ENCODE measurements at regions not wholly inside any gene's neighbourhood (a gene's known extent, or its start where the extent isn't known, plus 50 kb on each side); places are given as distances from the start of the nearest gene placed in this dataset.

GRCh38 chr10:60570272-60570865 lies 180.7 kb upstream of the ANK3 start:
- Mint-ChIP-seq H3K27me3 (ENCODE audit: low read depth) (no peaks in the 10 kb centered on the region), H3K4me3 (peak overlapping the region; percentile 77 to 86)

GRCh38 chr10:60569681-60570080 lies 180.0 kb upstream of the ANK3 start:
- Mint-ChIP-seq H3K27ac (no peak overlapping the region), H3K4me1 (ENCODE audit: low read depth) (peaks cover 80% of the 10 kb centered on the region), H3K36me3 (ENCODE audit: insufficient read depth in 2 of 2) (peaks cover 17 to 22% of the 10 kb centered on the region in 2 donors), H3K4me3 (peak overlapping the region; percentile 8 to 77), H3K9me3 (peaks cover 8 to 14% of the 10 kb centered on the region in 2 donors), H3K27me3 (ENCODE audit: low read depth) (no peaks in the 10 kb centered on the region)
- no peak for ATAC-seq (replicated peaks in 1 of 2)
- no peak for DNase-seq

More at GRCh38 chr10:60570272-60570865, 180.7 kb upstream of the ANK3 start:
- H3K4me1 Mint-ChIP-seq (ENCODE audit: low read depth), result peaks cover 85% of the 10 kb centered on the region
- DNase-seq (no peak), ATAC-seq (replicated peaks in 1 of 2) (no peak)
- peaks cover 18 to 21% of the 10 kb centered on the region in 2 donors for H3K36me3 Mint-ChIP-seq (ENCODE audit: insufficient read depth in 2 of 2)
- peaks cover 8 to 14% of the 10 kb centered on the region in 2 donors for H3K9me3 Mint-ChIP-seq
- H3K27ac Mint-ChIP-seq, result peak overlapping the region; percentile 29

GRCh38 chr10:60566096-60566495 lies 176.4 kb upstream of the ANK3 start:
- no peaks in the 10 kb centered on the region for H3K27me3 Mint-ChIP-seq (ENCODE audit: low read depth)
- ATAC-seq (replicated peaks in 1 of 2), result peak; percentile 74 to 76
- peaks cover 8 to 17% of the 10 kb centered on the region in 2 donors for H3K9me3 Mint-ChIP-seq
- H3K4me1 Mint-ChIP-seq (ENCODE audit: low read depth), result peaks cover 61% of the 10 kb centered on the region
- peak overlapping the region; percentile 20 for H3K27ac Mint-ChIP-seq
- peaks cover 17 to 22% of the 10 kb centered on the region in 2 donors for H3K36me3 Mint-ChIP-seq (ENCODE audit: insufficient read depth in 2 of 2)
- no peak for DNase-seq
- H3K4me3 Mint-ChIP-seq, result peak overlapping the region; percentile 70 to 71

GRCh38 chr10:60565492-60565891 lies 175.8 kb upstream of the ANK3 start:
- no peak overlapping the region for H3K27ac Mint-ChIP-seq
- H3K27me3 Mint-ChIP-seq (ENCODE audit: low read depth), result no peaks in the 10 kb centered on the region
- H3K4me1 Mint-ChIP-seq (ENCODE audit: low read depth), result peaks cover 57% of the 10 kb centered on the region
- no peak overlapping the region for H3K4me3 Mint-ChIP-seq
- no peak for DNase-seq
- H3K9me3 Mint-ChIP-seq, result peaks cover 8 to 17% of the 10 kb centered on the region in 2 donors
- H3K36me3 Mint-ChIP-seq (ENCODE audit: insufficient read depth in 2 of 2), result peaks cover 17 to 22% of the 10 kb centered on the region in 2 donors
- peak; percentile 49 to 63 for ATAC-seq (replicated peaks in 1 of 2)

GRCh38 chr10:60564475-60564874 lies 174.8 kb upstream of the ANK3 start:
- ATAC-seq (replicated peaks in 1 of 2), result no peak
- Mint-ChIP-seq H3K27ac (no peak overlapping the region), H3K36me3 (ENCODE audit: insufficient read depth in 2 of 2) (peaks cover 13 to 22% of the 10 kb centered on the region in 2 donors)

GRCh38 chr10:60560451-60560850 lies 170.8 kb upstream of the ANK3 start:
- H3K9me3 Mint-ChIP-seq, result peaks cover 3 to 7% of the 10 kb centered on the region in 2 donors
- ATAC-seq (replicated peaks in 1 of 2) (no peak), DNase-seq (no peak)
- H3K4me3 Mint-ChIP-seq, result no peak overlapping the region
- peaks cover 2 to 6% of the 10 kb centered on the region in 2 donors for H3K36me3 Mint-ChIP-seq (ENCODE audit: insufficient read depth in 2 of 2)
- H3K27me3 Mint-ChIP-seq (ENCODE audit: low read depth), result no peaks in the 10 kb centered on the region
- H3K27ac Mint-ChIP-seq, result no peak overlapping the region
- H3K4me1 Mint-ChIP-seq (ENCODE audit: low read depth), result peaks cover 21% of the 10 kb centered on the region

More at GRCh38 chr10:60564475-60564874, 174.8 kb upstream of the ANK3 start:
- DNase-seq, result no peak
- Mint-ChIP-seq H3K4me3 (no peak overlapping the region), H3K4me1 (ENCODE audit: low read depth) (peaks cover 49% of the 10 kb centered on the region), H3K9me3 (peaks cover 8 to 17% of the 10 kb centered on the region in 2 donors), H3K27me3 (ENCODE audit: low read depth) (no peaks in the 10 kb centered on the region)

- Mint-ChIP-seq H3K9me3 (peaks cover 2 to 5% of the 10 kb centered on the region in 2 donors), H3K27me3 (ENCODE audit: low read depth) (no peaks in the 10 kb centered on the region), H3K4me3 (no peak overlapping the region), H3K27ac (peak overlapping the region; percentile 28), H3K4me1 (ENCODE audit: low read depth) (peaks cover 18% of the 10 kb centered on the region), H3K36me3 (ENCODE audit: insufficient read depth in 2 of 2) (peaks cover 0 to 13% of the 10 kb centered on the region in 2 donors)
- DNase-seq, result no peak
- no peak for ATAC-seq (replicated peaks in 1 of 2)
Measured at GRCh38 chr10:60555700-60556099, 166.0 kb upstream of the ANK3 start.

GRCh38 chr10:60549686-60550085 lies 160.0 kb upstream of the ANK3 start:
- Mint-ChIP-seq H3K4me3 (no peak overlapping the region), H3K4me1 (ENCODE audit: low read depth) (peaks cover 7% of the 10 kb centered on the region), H3K27ac (no peak overlapping the region), H3K36me3 (ENCODE audit: insufficient read depth in 2 of 2) (peaks cover 0 to 9% of the 10 kb centered on the region in 2 donors), H3K27me3 (ENCODE audit: low read depth) (no peaks in the 10 kb centered on the region), H3K9me3 (peaks cover 0 to 3% of the 10 kb centered on the region in 2 donors)
- ATAC-seq (replicated peaks in 1 of 2) (no peak), DNase-seq (no peak)

GRCh38 chr10:60542657-60543056 lies 153.0 kb upstream of the ANK3 start:
- H3K4me3 Mint-ChIP-seq, result no peak overlapping the region
- ATAC-seq (replicated peaks in 1 of 2) (no peak), DNase-seq (no peak)
- peaks cover 45% of the 10 kb centered on the region for H3K4me1 Mint-ChIP-seq (ENCODE audit: low read depth)
- H3K9me3 Mint-ChIP-seq, result no peaks in the 10 kb centered on the region
- H3K36me3 Mint-ChIP-seq (ENCODE audit: insufficient read depth in 2 of 2), result no peaks in the 10 kb centered on the region
- H3K27me3 Mint-ChIP-seq (ENCODE audit: low read depth), result no peaks in the 10 kb centered on the region
- no peak overlapping the region for H3K27ac Mint-ChIP-seq

GRCh38 chr10:60541451-60541850 lies 151.8 kb upstream of the ANK3 start:
- no peak for ATAC-seq (replicated peaks in 1 of 2)
- Mint-ChIP-seq H3K27ac (no peak overlapping the region), H3K27me3 (ENCODE audit: low read depth) (no peaks in the 10 kb centered on the region), H3K4me3 (no peak overlapping the region), H3K4me1 (ENCODE audit: low read depth) (peaks cover 57% of the 10 kb centered on the region), H3K9me3 (no peaks in the 10 kb centered on the region), H3K36me3 (ENCODE audit: insufficient read depth in 2 of 2) (no peaks in the 10 kb centered on the region)
- no peak for DNase-seq

- Mint-ChIP-seq H3K9me3 (no peaks in the 10 kb centered on the region), H3K36me3 (ENCODE audit: insufficient read depth in 2 of 2) (no peaks in the 10 kb centered on the region), H3K27ac (peak overlapping the region; percentile 19), H3K4me3 (no peak overlapping the region), H3K4me1 (ENCODE audit: low read depth) (peaks cover 62% of the 10 kb centered on the region), H3K27me3 (ENCODE audit: low read depth) (no peaks in the 10 kb centered on the region)
- ATAC-seq (replicated peaks in 1 of 2), result peak; percentile 42 to 54
- no peak for DNase-seq
Measured at GRCh38 chr10:60537697-60538096, 148.0 kb upstream of the ANK3 start.

- no peaks in the 10 kb centered on the region for H3K9me3 Mint-ChIP-seq
- no peaks in the 10 kb centered on the region for H3K27me3 Mint-ChIP-seq (ENCODE audit: low read depth)
- ATAC-seq (replicated peaks in 1 of 2) (peak; percentile 86 to 95), DNase-seq (peak; percentile 9 to 44)
- H3K27ac Mint-ChIP-seq, result peak overlapping the region; percentile 76
- peak overlapping the region; percentile 12 to 65 for H3K4me3 Mint-ChIP-seq
- H3K36me3 Mint-ChIP-seq (ENCODE audit: insufficient read depth in 2 of 2), result no peaks in the 10 kb centered on the region
- H3K4me1 Mint-ChIP-seq (ENCODE audit: low read depth), result peaks cover 62% of the 10 kb centered on the region
Measured at GRCh38 chr10:60536529-60537114, 146.9 kb upstream of the ANK3 start.

- Mint-ChIP-seq H3K27me3 (ENCODE audit: low read depth) (no peaks in the 10 kb centered on the region), H3K4me1 (ENCODE audit: low read depth) (peaks cover 54% of the 10 kb centered on the region), H3K36me3 (ENCODE audit: insufficient read depth in 2 of 2) (no peaks in the 10 kb centered on the region), H3K27ac (no peak overlapping the region), H3K9me3 (no peaks in the 10 kb centered on the region), H3K4me3 (no peak overlapping the region)
- DNase-seq, result no peak
- ATAC-seq (replicated peaks in 1 of 2), result no peak
Measured at GRCh38 chr10:60535427-60535826, 145.8 kb upstream of the ANK3 start.
